ENCODE measurements at regions not wholly inside any gene's neighbourhood (a gene's known extent, or its start where the extent isn't known, plus 50 kb on each side); places are given as distances from the start of the nearest gene placed in this dataset.

DNA sequence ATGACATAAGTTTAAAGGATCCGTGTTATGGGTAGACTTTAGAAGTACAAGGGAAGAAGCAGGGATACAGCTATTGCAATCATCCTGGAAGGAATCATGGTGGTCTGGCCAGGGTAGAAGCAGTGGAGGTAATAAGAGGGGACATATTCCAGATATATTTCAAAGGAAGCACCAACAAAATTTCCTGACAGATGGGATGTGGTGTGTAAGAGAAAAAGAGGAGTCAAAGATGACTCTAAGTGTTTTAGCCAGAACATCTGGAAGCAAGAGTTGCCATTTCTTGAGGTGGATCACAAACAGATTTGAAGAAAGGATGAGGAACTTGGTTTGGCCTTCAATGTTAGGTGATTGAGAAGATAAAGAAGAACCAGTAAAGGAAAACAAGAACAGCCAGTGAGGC, 133.1 kb upstream of the CTAGE1 start:
- TF ChIP-seq, protein P1, sequence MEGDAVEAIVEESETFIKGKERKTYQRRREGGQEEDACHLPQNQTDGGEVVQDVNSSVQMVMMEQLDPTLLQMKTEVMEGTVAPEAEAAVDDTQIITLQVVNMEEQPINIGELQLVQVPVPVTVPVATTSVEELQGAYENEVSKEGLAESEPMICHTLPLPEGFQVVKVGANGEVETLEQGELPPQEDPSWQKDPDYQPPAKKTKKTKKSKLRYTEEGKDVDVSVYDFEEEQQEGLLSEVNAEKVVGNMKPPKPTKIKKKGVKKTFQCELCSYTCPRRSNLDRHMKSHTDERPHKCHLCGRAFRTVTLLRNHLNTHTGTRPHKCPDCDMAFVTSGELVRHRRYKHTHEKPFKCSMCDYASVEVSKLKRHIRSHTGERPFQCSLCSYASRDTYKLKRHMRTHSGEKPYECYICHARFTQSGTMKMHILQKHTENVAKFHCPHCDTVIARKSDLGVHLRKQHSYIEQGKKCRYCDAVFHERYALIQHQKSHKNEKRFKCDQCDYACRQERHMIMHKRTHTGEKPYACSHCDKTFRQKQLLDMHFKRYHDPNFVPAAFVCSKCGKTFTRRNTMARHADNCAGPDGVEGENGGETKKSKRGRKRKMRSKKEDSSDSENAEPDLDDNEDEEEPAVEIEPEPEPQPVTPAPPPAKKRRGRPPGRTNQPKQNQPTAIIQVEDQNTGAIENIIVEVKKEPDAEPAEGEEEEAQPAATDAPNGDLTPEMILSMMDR (IDR thresholded peaks at IDR 0.05), result no peak
- TF ChIP-seq EZH2 (IDR thresholded peaks at IDR 0.05), result no peak
- no peak for TF ChIP-seq EZH2phosphoT487 (IDR thresholded peaks at IDR 0.05)
- Histone ChIP-seq H3K9me3 (ENCODE audit: low read depth) (no peaks in the 10 kb centered on the region), H3K27ac (no peak overlapping the region), H3K4me3 (no peak overlapping the region), H2AFZ (replicated peaks) (no peak overlapping the region), H3F3A (ENCODE audit: low read depth) (no peaks in the 10 kb centered on the region), H3K4me2 (no peak overlapping the region), H4K20me1 (ENCODE audit: low read depth) (no peaks in the 10 kb centered on the region), H3K9ac (no peak overlapping the region), H3K27me3 (no peaks in the 10 kb centered on the region), H3K4me1 (no peaks in the 10 kb centered on the region), H3K79me2 (ENCODE audit: low read depth) (no peaks in the 10 kb centered on the region), H3K36me3 (no peaks in the 10 kb centered on the region)
- DNase-seq (ENCODE audit: low spot score), result no peak
- Mint-ChIP-seq H3K4me1 (peaks cover 2% of the 10 kb centered on the region), H3K9me3 (no peaks in the 10 kb centered on the region), H3K36me3 (no peaks in the 10 kb centered on the region), H3K27me3 (ENCODE audit: insufficient read depth, low read depth) (no peaks in the 10 kb centered on the region), H3K4me3 (no peak overlapping the region), H3K27ac (no peak overlapping the region)

DNA sequence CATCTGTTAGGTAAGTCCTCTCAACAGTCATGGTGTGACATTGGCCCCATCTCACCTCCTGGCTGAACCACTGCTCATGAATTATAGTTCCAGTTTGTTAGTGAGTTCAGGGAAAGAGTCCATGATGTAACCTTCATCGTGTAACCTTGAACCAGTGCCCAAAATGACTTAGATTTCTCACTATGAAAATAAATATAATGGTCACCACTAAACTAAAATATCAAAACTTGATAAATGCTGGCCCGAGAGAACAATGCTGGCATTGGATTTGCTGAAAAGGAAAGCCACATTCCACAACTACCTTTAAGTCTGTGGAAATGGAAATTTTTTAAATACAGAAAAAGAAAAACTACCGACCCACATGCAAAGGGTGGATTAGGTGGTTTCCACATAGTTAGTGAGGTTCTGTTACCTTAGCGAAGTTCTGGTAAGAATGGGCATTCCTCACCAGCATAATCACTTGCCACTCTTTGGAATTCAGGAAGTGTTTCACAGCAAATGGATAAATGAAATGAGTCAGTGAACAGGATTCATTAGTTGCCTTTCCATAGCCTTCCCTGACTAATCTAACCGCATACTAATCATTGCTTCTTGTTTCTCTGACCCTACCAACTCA, 133.9 kb upstream of the CTAGE1 start:
- Histone ChIP-seq H3F3A (ENCODE audit: low read depth) (no peaks in the 10 kb centered on the region), H3K4me1 (no peaks in the 10 kb centered on the region), H3K4me2 (no peak overlapping the region), H3K36me3 (no peaks in the 10 kb centered on the region), H3K9ac (no peak overlapping the region), H2AFZ (replicated peaks) (no peak overlapping the region), H3K27me3 (peaks cover 2% of the 10 kb centered on the region), H4K20me1 (ENCODE audit: low read depth) (no peaks in the 10 kb centered on the region), H3K79me2 (ENCODE audit: low read depth) (no peaks in the 10 kb centered on the region), H3K27ac (no peak overlapping the region), H3K4me3 (no peak overlapping the region), H3K9me3 (ENCODE audit: low read depth) (no peaks in the 10 kb centered on the region)
- peaks cover 2% of the 10 kb centered on the region for H3K4me1 Mint-ChIP-seq
- no peak overlapping the region for H3K27ac Mint-ChIP-seq
- TF ChIP-seq EZH2phosphoT487 (IDR thresholded peaks at IDR 0.05) (no peak), EZH2 (IDR thresholded peaks at IDR 0.05) (no peak)
- TF ChIP-seq, protein P1 (IDR thresholded peaks at IDR 0.05), result no peak
- H3K27me3 Mint-ChIP-seq (ENCODE audit: insufficient read depth, low read depth), result no peaks in the 10 kb centered on the region
- no peak for DNase-seq (ENCODE audit: low spot score)
- H3K36me3 Mint-ChIP-seq, result no peaks in the 10 kb centered on the region
- H3K9me3 Mint-ChIP-seq, result no peaks in the 10 kb centered on the region
- no peak overlapping the region for H3K4me3 Mint-ChIP-seq

DNA sequence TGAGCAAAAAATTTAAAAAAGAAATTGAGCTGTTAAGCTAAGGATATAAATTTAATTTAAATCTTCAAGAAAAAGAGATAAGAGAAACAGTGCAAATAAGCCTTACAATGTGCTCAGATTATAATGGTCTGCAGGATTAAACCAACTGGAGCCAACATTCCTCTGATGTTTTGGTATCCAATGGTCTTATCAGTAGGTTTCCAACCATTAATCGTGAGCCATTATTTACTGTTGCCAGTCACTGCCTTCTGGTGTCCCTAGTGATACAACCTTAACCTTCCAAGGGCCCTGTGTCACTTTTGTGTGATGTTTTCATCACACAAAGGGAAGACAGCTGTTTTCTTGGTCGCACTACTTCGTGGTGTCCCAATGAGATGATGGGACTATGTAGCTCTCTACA, 134.5 kb upstream of the CTAGE1 start:
- no peak overlapping the region for H3K4me3 Mint-ChIP-seq
- H3K27me3 ChIP-seq, result peaks cover 8% of the 10 kb centered on the region
- H3K27ac Mint-ChIP-seq, result no peak overlapping the region
- no peaks in the 10 kb centered on the region for H3K79me2 ChIP-seq (ENCODE audit: low read depth)
- H3F3A ChIP-seq (ENCODE audit: low read depth), result no peaks in the 10 kb centered on the region
- H3K9me3 ChIP-seq (ENCODE audit: low read depth), result no peaks in the 10 kb centered on the region
- H4K20me1 ChIP-seq (ENCODE audit: low read depth), result no peaks in the 10 kb centered on the region
- H3K9me3 Mint-ChIP-seq, result no peaks in the 10 kb centered on the region
- H3K4me2 ChIP-seq, result no peak overlapping the region
- no peak overlapping the region for H3K27ac ChIP-seq
- H3K27me3 Mint-ChIP-seq (ENCODE audit: insufficient read depth, low read depth), result peaks cover 2% of the 10 kb centered on the region
- H3K4me1 ChIP-seq, result no peaks in the 10 kb centered on the region
- no peak overlapping the region for H3K4me3 ChIP-seq
- no peak overlapping the region for H2AFZ ChIP-seq (replicated peaks)
- peaks cover 2% of the 10 kb centered on the region for H3K4me1 Mint-ChIP-seq
- no peak overlapping the region for H3K9ac ChIP-seq
- no peaks in the 10 kb centered on the region for H3K36me3 Mint-ChIP-seq
- TF ChIP-seq EZH2phosphoT487 (IDR thresholded peaks at IDR 0.05) (no peak), EZH2 (IDR thresholded peaks at IDR 0.05) (no peak)
- TF ChIP-seq, protein P1 (IDR thresholded peaks at IDR 0.05), result no peak
- no peaks in the 10 kb centered on the region for H3K36me3 ChIP-seq
- no peak for DNase-seq (ENCODE audit: low spot score)
